ENCODE measurements at regions not wholly inside any gene's neighbourhood (a gene's known extent, or its start where the extent isn't known, plus 50 kb on each side); places are given as distances from the start of the nearest gene placed in this dataset.
"Not testable (repeated sequence)": the region's sequence is repeated elsewhere in the genome, so short reads cannot be mapped to it uniquely, and the experiment has no call there.

GRCh38 chr2:87338998-87339397 is 317.4 kb upstream of the PLGLB1 start:
- TF ChIP-seq, protein P1, sequence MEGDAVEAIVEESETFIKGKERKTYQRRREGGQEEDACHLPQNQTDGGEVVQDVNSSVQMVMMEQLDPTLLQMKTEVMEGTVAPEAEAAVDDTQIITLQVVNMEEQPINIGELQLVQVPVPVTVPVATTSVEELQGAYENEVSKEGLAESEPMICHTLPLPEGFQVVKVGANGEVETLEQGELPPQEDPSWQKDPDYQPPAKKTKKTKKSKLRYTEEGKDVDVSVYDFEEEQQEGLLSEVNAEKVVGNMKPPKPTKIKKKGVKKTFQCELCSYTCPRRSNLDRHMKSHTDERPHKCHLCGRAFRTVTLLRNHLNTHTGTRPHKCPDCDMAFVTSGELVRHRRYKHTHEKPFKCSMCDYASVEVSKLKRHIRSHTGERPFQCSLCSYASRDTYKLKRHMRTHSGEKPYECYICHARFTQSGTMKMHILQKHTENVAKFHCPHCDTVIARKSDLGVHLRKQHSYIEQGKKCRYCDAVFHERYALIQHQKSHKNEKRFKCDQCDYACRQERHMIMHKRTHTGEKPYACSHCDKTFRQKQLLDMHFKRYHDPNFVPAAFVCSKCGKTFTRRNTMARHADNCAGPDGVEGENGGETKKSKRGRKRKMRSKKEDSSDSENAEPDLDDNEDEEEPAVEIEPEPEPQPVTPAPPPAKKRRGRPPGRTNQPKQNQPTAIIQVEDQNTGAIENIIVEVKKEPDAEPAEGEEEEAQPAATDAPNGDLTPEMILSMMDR (IDR thresholded peaks at IDR 0.05): not testable (repeated sequence)
- TF ChIP-seq POLR2AphosphoS5 (IDR thresholded peaks at IDR 0.05; ENCODE audit: insufficient read depth in 1 of 2, low read depth in 1 of 2): not testable (repeated sequence)
